HepG2 (cell line): ENCODE measurements at regions not wholly inside any gene's neighbourhood (a gene's known extent, or its start where the extent isn't known, plus 50 kb on each side); places are given as distances from the start of the nearest gene placed in this dataset.

Source experiments
- ATAC-seq: fragments of 200-7000 bp; cut with Tn5 transposase; 3 replicates; pipeline ENCODE4 v1.9.1; 2020; ENCODE audit warnings: mild to moderate bottlenecking, moderate library complexity
- BruUV-seq: library from RNA; stranded (reverse); fragments of 400-500 nt; replicated peaks from 2 replicates; lab custom pipeline; 2021; lab: Mats Ljungman, UMichigan
- CTCF ChIA-PET: fragments of 300-600 bp; formaldehyde crosslinking; extraction: SDS; loops from one replicate; lab custom pipeline; 2021; ENCODE audit warnings: low total read pairs, inconsistent platforms, low intra/inter-chr PET ratio; lab: Yijun Ruan, JAX
- POLR2A ChIA-PET: fragments of 350-600 bp; sonication (Branson Sonifier 250); formaldehyde crosslinking; loops from one replicate; lab custom pipeline; 2020; ENCODE audit warnings: antibody characterized with exemption, inconsistent platforms; lab: Yijun Ruan, JAX
- DNase-seq: peaks from one replicate; pipeline ENCODE4 v3.0.0-alpha.2; 2015; ENCODE audit warnings: low spot score
- FAIRE-seq: peaks from 3 replicates; lab custom pipeline; 2011; peaks lifted over from hg19 to GRCh38; lab: Jason Lieb, UNC
- H2AFZ ChIP-seq: one replicate; pipeline ENCODE4 v1.6.1; 2011; ENCODE audit warnings: low read length, inconsistent platforms
- H3K27ac ChIP-seq: fragments of 300-600 bp; 3 replicates; pipeline ENCODE4 v1.8.0; 2011; ENCODE audit warnings: mixed run types, mild to moderate bottlenecking, mixed read lengths, low read length, inconsistent platforms; ENCODE audit not compliant: insufficient read depth; ENCODE audit errors: extremely low read length
- H3K27me3 ChIP-seq, 2 experiments: fragments of 200-600 bp in 1 of 2; 2 replicates in 1 of 2; 3 replicates in 1 of 2; pipeline versions ENCODE4 v1.6.0 to v1.8.0; 2011; ENCODE audit warnings: low read length in 2 of 2, mild to moderate bottlenecking in 2 of 2, moderate library complexity in 2 of 2, inconsistent platforms in 1 of 2; ENCODE audit not compliant: insufficient read depth in 2 of 2, control insufficient read depth in 1 of 2
- H3K36me3 ChIP-seq, 2 experiments: fragments of 200-600 bp in 1 of 2; replicated peaks in 1 of 2; 2 replicates in 1 of 2; 3 replicates in 1 of 2; pipeline versions ENCODE4 v1.5.1 to v1.8.0; 2011; ENCODE audit warnings: low read length in 2 of 2, inconsistent platforms in 1 of 2; ENCODE audit not compliant: insufficient read depth in 2 of 2, control insufficient read depth in 1 of 2
- H3K4me1 ChIP-seq: 2 replicates; pipeline ENCODE4 v1.5.1; 2012; ENCODE audit warnings: low read length, inconsistent platforms; ENCODE audit not compliant: insufficient read depth
- H3K4me2 ChIP-seq: 2 replicates; pipeline ENCODE4 v1.6.0; 2011; ENCODE audit warnings: low read depth, low read length, inconsistent platforms
- H3K4me3 ChIP-seq, 3 experiments: fragments of 200-600 bp in 1 of 3; sonication (generic), shearing (Covaris generic) in 1 of 3; replicated peaks in 1 of 3; 2 replicates each; pipeline ENCODE4 v1.5.1; 2011 to 2016; ENCODE audit warnings: low read length in 3 of 3, inconsistent platforms in 2 of 3, low read depth in 2 of 3, mild to moderate bottlenecking in 2 of 3, control low read depth in 1 of 3, mixed read lengths in 1 of 3; ENCODE audit not compliant: insufficient read depth in 1 of 3
- H3K79me2 ChIP-seq: one replicate; pipeline ENCODE4 v1.6.1; 2011; ENCODE audit warnings: low read length, inconsistent platforms; ENCODE audit not compliant: insufficient read depth
- H3K9ac ChIP-seq: 2 replicates; pipeline ENCODE4 v1.6.0; 2011; ENCODE audit warnings: mild to moderate bottlenecking, low read depth, low read length, inconsistent platforms; ENCODE audit not compliant: insufficient read depth
- H3K9me3 ChIP-seq: 2 replicates; pipeline ENCODE4 v1.5.1; 2012; ENCODE audit warnings: mild to moderate bottlenecking, low read length
- H4K20me1 ChIP-seq: 2 replicates; pipeline ENCODE4 v1.6.0; 2011; ENCODE audit warnings: inconsistent platforms, mild to moderate bottlenecking, low read length, moderate library complexity; ENCODE audit not compliant: insufficient read depth
- HOXA9 ChIP-seq: sonication (generic); formaldehyde crosslinking; IDR thresholded peaks from 2 replicates; pipeline ENCODE4 v1.8.1; 2022; ENCODE audit warnings: missing genetic modification reagents, mild to moderate bottlenecking, moderate library complexity, borderline replicate concordance
- NFIC ChIP-seq: IDR thresholded peaks from 2 replicates; pipeline ENCODE4 v1.6.1; 2012; ENCODE audit warnings: mild to moderate bottlenecking, low read length, inconsistent platforms
- TCF12 ChIP-seq, 2 experiments: fragments of 450-650 bp in 1 of 2; sonication (generic) in 1 of 2; formaldehyde crosslinking in 1 of 2; IDR thresholded peaks; 2 replicates each; pipeline versions ENCODE4 v1.6.1 to v1.8.0; 2017 to 2022; ENCODE audit warnings: antibody characterized with exemption in 1 of 2, mild to moderate bottlenecking in 1 of 2, missing genetic modification reagents in 1 of 2, moderate library complexity in 1 of 2
- TOPORS ChIP-seq: sonication (generic); formaldehyde crosslinking; IDR thresholded peaks from 2 replicates; pipeline ENCODE4 v1.8.0; 2023; ENCODE audit warnings: mild to moderate bottlenecking, missing genetic modification reagents
- ZNF564 ChIP-seq: sonication (generic); formaldehyde crosslinking; IDR thresholded peaks from 2 replicates; pipeline ENCODE4 v1.8.1; 2023; ENCODE audit warnings: mild to moderate bottlenecking, missing genetic modification reagents
- ZSCAN31 ChIP-seq: sonication (generic); formaldehyde crosslinking; IDR thresholded peaks from 2 replicates; pipeline ENCODE4 v1.5.0; 2020; ENCODE audit warnings: low read depth, mild to moderate bottlenecking, missing genetic modification reagents
- WGBS: methylation state at CpG from one replicate; pipeline ENCODE4 v1.1.6; 2017; ENCODE audit warnings: low lambda C conversion rate; 5-methylcytosine and 5-hydroxymethylcytosine counted together
- in situ Hi-C: cut with HindIII; loops from 2 replicates; pipeline ENCODE4 v1.10.0; 2017; ENCODE audit warnings: low pct_unique_long_range_greater_than_20kb; ENCODE audit not compliant: extremely low pct_ligation_motif_present
- intact Hi-C: fragments of 100-400 bp; cut with micrococcal nuclease; formaldehyde crosslinking; loops from one replicate; pipeline ENCODE4 v1.10.0; 2022; ENCODE audit not compliant: unreplicated experiment
- TF ChIP-seq, protein P1 (sequence below): sonication (generic); formaldehyde crosslinking; IDR thresholded peaks from 2 replicates; pipeline ENCODE4; 2020; ENCODE audit warnings: missing genetic modification reagents, mild to moderate bottlenecking, borderline replicate concordance
- TF ChIP-seq, protein P2 (sequence below): sonication (generic); formaldehyde crosslinking; IDR thresholded peaks from 2 replicates; pipeline ENCODE4 v1.8.0; 2022; ENCODE audit warnings: missing genetic modification reagents, mild to moderate bottlenecking, borderline replicate concordance
- TF ChIP-seq, protein P3 (sequence below): sonication (generic); formaldehyde crosslinking; IDR thresholded peaks from 2 replicates; pipeline ENCODE4 v1.8.0; 2022; ENCODE audit warnings: mild to moderate bottlenecking, missing genetic modification reagents, moderate library complexity
- TF ChIP-seq, protein P4 (sequence below): IDR thresholded peaks from 2 replicates; pipeline ENCODE4 v1.6.1; 2016; ENCODE audit warnings: mild to moderate bottlenecking, missing biosample characterization, missing genetic modification reagents
- TF ChIP-seq, protein P5 (sequence below): sonication (generic); formaldehyde crosslinking; IDR thresholded peaks from 2 replicates; pipeline ENCODE4 v1.5.0; 2020; ENCODE audit warnings: missing genetic modification reagents
- TF ChIP-seq, protein P6 (sequence below): sonication (generic); formaldehyde crosslinking; IDR thresholded peaks from 2 replicates; pipeline ENCODE4 v1.5.0; 2020; ENCODE audit warnings: missing genetic modification reagents

DNA sequence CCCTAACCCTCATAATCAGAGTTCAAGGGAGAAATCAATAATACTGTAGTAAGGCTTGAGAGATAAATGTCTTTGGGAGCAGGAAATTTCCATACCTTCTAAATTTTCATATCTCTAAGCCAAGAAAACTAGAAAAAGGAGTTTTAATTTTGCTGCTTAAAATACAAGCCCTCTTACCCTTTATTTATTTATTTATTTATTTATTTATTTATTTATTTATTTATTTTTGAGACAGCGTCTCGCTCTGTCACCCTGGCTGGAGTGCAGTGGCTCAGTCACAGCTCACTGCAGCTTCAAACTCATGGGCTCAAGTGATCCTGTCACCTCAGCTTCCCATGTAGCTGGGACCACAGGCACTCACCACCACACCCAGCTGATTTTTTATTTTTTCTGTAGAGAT, 69.0 kb upstream of the GNAO1 start:
- in situ Hi-C loops: no loop called here

More for the DNA sequence above, 69.0 kb upstream of the GNAO1 start:
- no peak overlapping the region for H3K9ac ChIP-seq
- FAIRE-seq (no peak), DNase-seq (no peak), ATAC-seq (no peak)
- no peaks in the 10 kb centered on the region for H3K27me3 ChIP-seq
- POLR2A ChIA-PET: no interaction called here
- H3K4me2 ChIP-seq: no peak overlapping the region
- intact Hi-C loops: no loop called here
- H3K36me3 ChIP-seq: no peaks in the 10 kb centered on the region
- CTCF ChIA-PET: no interaction called here
- H3K9me3 ChIP-seq: no peaks in the 10 kb centered on the region
- BruUV-seq: no TSS peak
- H2AFZ ChIP-seq: no peak overlapping the region
- no peaks in the 10 kb centered on the region for H3K79me2 ChIP-seq
- no peaks in the 10 kb centered on the region for H4K20me1 ChIP-seq
- H3K27ac ChIP-seq: no peak overlapping the region
- no peaks in the 10 kb centered on the region for H3K4me1 ChIP-seq
- WGBS: 4% methylated on average over 2 of the region's 2 CpGs
- H3K4me3 ChIP-seq: no peak overlapping the region
- TF ChIP-seq ZSCAN31 (CRISPR knock-in tag) (no peak), NFIC (no peak), TCF12 (IDR thresholded peaks at IDR 0.05) (no peak), TCF12 (CRISPR knock-in tag; IDR thresholded peaks at IDR 0.05) (no peak), HOXA9 (no peak), TOPORS (CRISPR knock-in tag) (no peak), ZNF564 (CRISPR knock-in tag) (no peak)
- TF ChIP-seq, protein P1, sequence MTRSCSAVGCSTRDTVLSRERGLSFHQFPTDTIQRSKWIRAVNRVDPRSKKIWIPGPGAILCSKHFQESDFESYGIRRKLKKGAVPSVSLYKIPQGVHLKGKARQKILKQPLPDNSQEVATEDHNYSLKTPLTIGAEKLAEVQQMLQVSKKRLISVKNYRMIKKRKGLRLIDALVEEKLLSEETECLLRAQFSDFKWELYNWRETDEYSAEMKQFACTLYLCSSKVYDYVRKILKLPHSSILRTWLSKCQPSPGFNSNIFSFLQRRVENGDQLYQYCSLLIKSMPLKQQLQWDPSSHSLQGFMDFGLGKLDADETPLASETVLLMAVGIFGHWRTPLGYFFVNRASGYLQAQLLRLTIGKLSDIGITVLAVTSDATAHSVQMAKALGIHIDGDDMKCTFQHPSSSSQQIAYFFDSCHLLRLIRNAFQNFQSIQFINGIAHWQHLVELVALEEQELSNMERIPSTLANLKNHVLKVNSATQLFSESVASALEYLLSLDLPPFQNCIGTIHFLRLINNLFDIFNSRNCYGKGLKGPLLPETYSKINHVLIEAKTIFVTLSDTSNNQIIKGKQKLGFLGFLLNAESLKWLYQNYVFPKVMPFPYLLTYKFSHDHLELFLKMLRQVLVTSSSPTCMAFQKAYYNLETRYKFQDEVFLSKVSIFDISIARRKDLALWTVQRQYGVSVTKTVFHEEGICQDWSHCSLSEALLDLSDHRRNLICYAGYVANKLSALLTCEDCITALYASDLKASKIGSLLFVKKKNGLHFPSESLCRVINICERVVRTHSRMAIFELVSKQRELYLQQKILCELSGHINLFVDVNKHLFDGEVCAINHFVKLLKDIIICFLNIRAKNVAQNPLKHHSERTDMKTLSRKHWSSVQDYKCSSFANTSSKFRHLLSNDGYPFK (CRISPR knock-in tag): no peak
- TF ChIP-seq, protein P2, sequence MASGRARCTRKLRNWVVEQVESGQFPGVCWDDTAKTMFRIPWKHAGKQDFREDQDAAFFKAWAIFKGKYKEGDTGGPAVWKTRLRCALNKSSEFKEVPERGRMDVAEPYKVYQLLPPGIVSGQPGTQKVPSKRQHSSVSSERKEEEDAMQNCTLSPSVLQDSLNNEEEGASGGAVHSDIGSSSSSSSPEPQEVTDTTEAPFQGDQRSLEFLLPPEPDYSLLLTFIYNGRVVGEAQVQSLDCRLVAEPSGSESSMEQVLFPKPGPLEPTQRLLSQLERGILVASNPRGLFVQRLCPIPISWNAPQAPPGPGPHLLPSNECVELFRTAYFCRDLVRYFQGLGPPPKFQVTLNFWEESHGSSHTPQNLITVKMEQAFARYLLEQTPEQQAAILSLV (CRISPR knock-in tag): no peak
- TF ChIP-seq, protein P3, sequence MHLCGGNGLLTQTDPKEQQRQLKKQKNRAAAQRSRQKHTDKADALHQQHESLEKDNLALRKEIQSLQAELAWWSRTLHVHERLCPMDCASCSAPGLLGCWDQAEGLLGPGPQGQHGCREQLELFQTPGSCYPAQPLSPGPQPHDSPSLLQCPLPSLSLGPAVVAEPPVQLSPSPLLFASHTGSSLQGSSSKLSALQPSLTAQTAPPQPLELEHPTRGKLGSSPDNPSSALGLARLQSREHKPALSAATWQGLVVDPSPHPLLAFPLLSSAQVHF: no peak
- TF ChIP-seq, protein P4, sequence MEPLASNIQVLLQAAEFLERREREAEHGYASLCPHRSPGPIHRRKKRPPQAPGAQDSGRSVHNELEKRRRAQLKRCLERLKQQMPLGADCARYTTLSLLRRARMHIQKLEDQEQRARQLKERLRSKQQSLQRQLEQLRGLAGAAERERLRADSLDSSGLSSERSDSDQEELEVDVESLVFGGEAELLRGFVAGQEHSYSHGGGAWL (CRISPR knock-in tag): no peak
- TF ChIP-seq, protein P5, sequence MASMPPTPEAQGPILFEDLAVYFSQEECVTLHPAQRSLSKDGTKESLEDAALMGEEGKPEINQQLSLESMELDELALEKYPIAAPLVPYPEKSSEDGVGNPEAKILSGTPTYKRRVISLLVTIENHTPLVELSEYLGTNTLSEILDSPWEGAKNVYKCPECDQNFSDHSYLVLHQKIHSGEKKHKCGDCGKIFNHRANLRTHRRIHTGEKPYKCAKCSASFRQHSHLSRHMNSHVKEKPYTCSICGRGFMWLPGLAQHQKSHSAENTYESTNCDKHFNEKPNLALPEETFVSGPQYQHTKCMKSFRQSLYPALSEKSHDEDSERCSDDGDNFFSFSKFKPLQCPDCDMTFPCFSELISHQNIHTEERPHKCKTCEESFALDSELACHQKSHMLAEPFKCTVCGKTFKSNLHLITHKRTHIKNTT (CRISPR knock-in tag): no peak
- TF ChIP-seq, protein P6, sequence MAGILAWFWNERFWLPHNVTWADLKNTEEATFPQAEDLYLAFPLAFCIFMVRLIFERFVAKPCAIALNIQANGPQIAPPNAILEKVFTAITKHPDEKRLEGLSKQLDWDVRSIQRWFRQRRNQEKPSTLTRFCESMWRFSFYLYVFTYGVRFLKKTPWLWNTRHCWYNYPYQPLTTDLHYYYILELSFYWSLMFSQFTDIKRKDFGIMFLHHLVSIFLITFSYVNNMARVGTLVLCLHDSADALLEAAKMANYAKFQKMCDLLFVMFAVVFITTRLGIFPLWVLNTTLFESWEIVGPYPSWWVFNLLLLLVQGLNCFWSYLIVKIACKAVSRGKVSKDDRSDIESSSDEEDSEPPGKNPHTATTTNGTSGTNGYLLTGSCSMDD (CRISPR knock-in tag): no peak
